IMR-90 (cell line): ENCODE measurements at regions not wholly inside any gene's neighbourhood (a gene's known extent, or its start where the extent isn't known, plus 50 kb on each side); places are given as distances from the start of the nearest gene placed in this dataset.
A peak's percentile ranks its signal among the peaks of the same experiment; 100 is the strongest.

ENCODE experiments used
- ATAC-seq: fragments of 200-7000 bp; cut with Tn5 transposase; 2 replicates; pipeline ENCODE4 v1.9.1; 2020; ENCODE audit warnings: low read depth, mild to moderate bottlenecking, moderate library complexity
- BruUV-seq: library from RNA; stranded (reverse); fragments of 400-500 nt; replicated peaks from 2 replicates; lab custom pipeline; 2021; lab: Mats Ljungman, UMichigan
- CTCF ChIA-PET: fragments of 300-600 bp; formaldehyde crosslinking; extraction: SDS; loops from one replicate; lab custom pipeline; 2021; ENCODE audit warnings: antibody characterized with exemption; lab: Yijun Ruan, JAX
- POLR2A ChIA-PET: fragments of 300-600 bp; sonication (Branson Sonifier 250); formaldehyde crosslinking; loops from one replicate; lab custom pipeline; 2022; ENCODE audit warnings: antibody characterized with exemption; ENCODE audit not compliant: unreplicated experiment; lab: Charles Lee
- DNase-seq: peaks from one replicate; pipeline ENCODE4 v3.0.0; 2013
- H2AFZ ChIP-seq: replicated peaks from 2 replicates; pipeline ENCODE3; 2013; ENCODE audit warnings: low read length, mild to moderate bottlenecking; ENCODE audit not compliant: poor library complexity
- H2AK5ac ChIP-seq: 2 replicates; pipeline ENCODE4 v1.6.1; 2013; ENCODE audit warnings: low read depth, low read length, inconsistent platforms
- H2AK9ac ChIP-seq: replicated peaks from 2 replicates; pipeline ENCODE3; 2013; ENCODE audit warnings: mild to moderate bottlenecking, low read depth, low read length, moderate library complexity; ENCODE audit not compliant: poor library complexity
- H2BK120ac ChIP-seq: 2 replicates; pipeline ENCODE4 v1.6.1; 2013; ENCODE audit warnings: low read depth, low read length, inconsistent platforms
- H2BK15ac ChIP-seq: 3 replicates; pipeline ENCODE4 v1.6.1; 2013; ENCODE audit warnings: low read depth, low read length, inconsistent platforms
- H2BK20ac ChIP-seq: 2 replicates; pipeline ENCODE4 v1.6.1; 2013; ENCODE audit warnings: low read depth, mild to moderate bottlenecking, inconsistent platforms, low read length, moderate library complexity
- H2BK5ac ChIP-seq: 2 replicates; pipeline ENCODE4 v1.6.1; 2013; ENCODE audit warnings: mild to moderate bottlenecking, low read depth, low read length, inconsistent platforms; ENCODE audit not compliant: poor library complexity, severe bottlenecking
- H3K14ac ChIP-seq: replicated peaks from 2 replicates; pipeline ENCODE4 v1.6.1; 2013; ENCODE audit warnings: low read depth, low read length, inconsistent platforms
- H3K18ac ChIP-seq: 2 replicates; pipeline ENCODE4 v1.6.1; 2013; ENCODE audit warnings: low read depth, low read length, control low read depth
- H3K23ac ChIP-seq: 2 replicates; pipeline ENCODE4 v1.6.1; 2013; ENCODE audit warnings: low read depth, low read length, inconsistent platforms
- H3K27ac ChIP-seq: 2 replicates; pipeline ENCODE4 v1.5.1; 2013; ENCODE audit warnings: mild to moderate bottlenecking, control low read depth, low read length; ENCODE audit not compliant: insufficient read depth
- H3K27me3 ChIP-seq: 2 replicates; pipeline ENCODE4 v1.6.1; 2013; ENCODE audit warnings: low read length; ENCODE audit not compliant: control insufficient read depth, insufficient read depth
- H3K36me3 ChIP-seq: 2 replicates; pipeline ENCODE4 v1.6.1; 2013; ENCODE audit warnings: low read length, mixed read lengths; ENCODE audit not compliant: control insufficient read depth, insufficient read depth
- H3K4ac ChIP-seq: 2 replicates; pipeline ENCODE4 v1.6.1; 2013; ENCODE audit warnings: low read depth, low read length, inconsistent platforms
- H3K4me1 ChIP-seq: 2 replicates; pipeline ENCODE4 v1.6.1; 2013; ENCODE audit warnings: low read length, mixed read lengths; ENCODE audit not compliant: control insufficient read depth, insufficient read depth
- H3K4me2 ChIP-seq: 2 replicates; pipeline ENCODE4 v1.6.1; 2013; ENCODE audit warnings: low read depth, mild to moderate bottlenecking, control low read depth, low read length, moderate library complexity
- H3K4me3 ChIP-seq: 2 replicates; pipeline ENCODE4 v1.5.1; 2013; ENCODE audit warnings: low read depth, mild to moderate bottlenecking, control low read depth, low read length, moderate library complexity; ENCODE audit not compliant: insufficient read depth
- H3K56ac ChIP-seq: 2 replicates; pipeline ENCODE4 v1.6.1; 2013; ENCODE audit warnings: low read length, inconsistent platforms; ENCODE audit not compliant: insufficient read depth; ENCODE audit errors: extremely low read depth
- H3K79me1 ChIP-seq, 2 experiments: 2 replicates each; pipeline ENCODE4 v1.6.1; 2013; ENCODE audit warnings: low read length in 2 of 2, inconsistent platforms in 1 of 2, low read depth in 1 of 2
- H3K9ac ChIP-seq: 2 replicates; pipeline ENCODE4 v1.6.1; 2013; ENCODE audit warnings: low read depth, low read length, control low read depth
- H3K9me1 ChIP-seq: 2 replicates; pipeline ENCODE4 v1.6.1; 2013; ENCODE audit warnings: low read length, inconsistent platforms; ENCODE audit not compliant: insufficient read depth
- H3K9me3 ChIP-seq: 2 replicates; pipeline ENCODE4 v1.6.1; 2013; ENCODE audit warnings: low read length; ENCODE audit not compliant: control insufficient read depth, insufficient read depth
- H4K20me1 ChIP-seq: 2 replicates; pipeline ENCODE4 v1.6.1; 2013; ENCODE audit warnings: low read length, inconsistent platforms; ENCODE audit not compliant: insufficient read depth
- H4K5ac ChIP-seq: 2 replicates; pipeline ENCODE4 v1.6.1; 2013; ENCODE audit warnings: mild to moderate bottlenecking, low read depth, low read length, control low read depth
- H4K8ac ChIP-seq, 2 experiments: 2 replicates each; pipeline ENCODE4 v1.6.1; 2013; ENCODE audit warnings: low read depth in 2 of 2, low read length in 2 of 2, control low read depth in 1 of 2, inconsistent platforms in 1 of 2
- H4K91ac ChIP-seq: 2 replicates; pipeline ENCODE4 v1.6.1; 2013; ENCODE audit warnings: low read depth, low read length, inconsistent platforms; ENCODE audit not compliant: insufficient read depth
- MAZ ChIP-seq: IDR thresholded peaks from 2 replicates; pipeline ENCODE4 v1.6.1; 2012; ENCODE audit warnings: low read depth, mild to moderate bottlenecking, low read length, improper control_type of control experiment, moderate library complexity, borderline replicate concordance
- NFE2L2 ChIP-seq: fragments of 150-350 bp; IDR thresholded peaks from 2 replicates; pipeline ENCODE4 v1.6.1; 2016; ENCODE audit warnings: low read depth, mild to moderate bottlenecking, low read length
- SMC3 ChIP-seq: fragments of 150-350 bp; IDR thresholded peaks from 2 replicates; pipeline ENCODE4 v1.6.1; 2016; ENCODE audit warnings: low read depth, mild to moderate bottlenecking, antibody characterized with exemption, low read length, moderate library complexity
- WGBS, 2 experiments: methylation state at CpG; one replicate each; pipeline versions ENCODE4 v1.1.5 to v1.1.7; 2013; ENCODE audit warnings: missing lambda C conversion rate in 2 of 2; ENCODE audit not compliant: insufficient read length in 1 of 2; ENCODE audit errors: extremely low coverage in 2 of 2; 5-methylcytosine and 5-hydroxymethylcytosine counted together
- dilution Hi-C: fragments of 300-500 bp; cut with HindIII; formaldehyde crosslinking; loops from one replicate; pipeline ENCODE4 v1.14.3; 2018; ENCODE audit warnings: low sequenced_read_pairs; ENCODE audit not compliant: unreplicated experiment
- in situ Hi-C: fragments of 300-500 bp; cut with MboI; formaldehyde crosslinking; loops from 3 replicates; pipeline ENCODE4 v1.14.3; 2019; ENCODE audit warnings: low sequenced_read_pairs, inconsistent platforms, mixed read lengths
- intact Hi-C: fragments of 100-400 bp; cut with micrococcal nuclease; formaldehyde crosslinking; loops from 2 replicates; pipeline ENCODE4 v1.10.0; 2022
- TF ChIP-seq, protein P1 (sequence below): fragments of 150-350 bp; IDR thresholded peaks from 2 replicates; pipeline ENCODE4 v1.6.1; 2016; ENCODE audit warnings: low read depth, mild to moderate bottlenecking, low read length, moderate library complexity, borderline replicate concordance

GRCh38 chr2:36190097-36190496 lies 165.5 kb upstream of the CRIM1 start:
- no CpG with 5 or more reads among the region's 1 CpG for WGBS, 2 experiments
- Histone ChIP-seq H2BK15ac (no peak overlapping the region), H3K56ac (no peak overlapping the region), H3K27me3 (no peaks in the 10 kb centered on the region), H2BK5ac (no peak overlapping the region), H3K14ac (no peak overlapping the region), H3K18ac (no peak overlapping the region), H3K27ac (no peak overlapping the region), H2AK9ac (no peak overlapping the region), H3K4me3 (no peak overlapping the region), H3K23ac (no peak overlapping the region), H3K4me1 (no peaks in the 10 kb centered on the region), H3K9ac (no peak overlapping the region), H4K91ac (no peak overlapping the region), H3K9me3 (no peaks in the 10 kb centered on the region), H3K36me3 (no peaks in the 10 kb centered on the region), H2BK20ac (no peak overlapping the region), H3K4me2 (no peak overlapping the region), H4K8ac (no peak overlapping the region), H4K5ac (no peak overlapping the region), H2BK120ac (no peak overlapping the region), H3K79me1 (no peaks in the 10 kb centered on the region), H4K20me1 (no peaks in the 10 kb centered on the region), H3K9me1 (no peaks in the 10 kb centered on the region), H2AK5ac (no peak overlapping the region), H2AFZ (no peak overlapping the region), H3K4ac (no peak overlapping the region)
- ChIA-PET CTCF (interaction anchor here (0.7 kb wide), 1 partner anchor 237 kb away, joined by 4 read pairs; no protein-coding TSS in a partner anchor), POLR2A (no interaction called here)
- ATAC-seq (no peak), DNase-seq (no peak)
- BruUV-seq, result no TSS peak
- in situ Hi-C loops (no loop called here), dilution Hi-C loops (no loop called here), intact Hi-C loops (no loop called here)
- TF ChIP-seq MAZ (no peak), SMC3 (no peak), NFE2L2 (peak; percentile 65)
- TF ChIP-seq, protein P1, sequence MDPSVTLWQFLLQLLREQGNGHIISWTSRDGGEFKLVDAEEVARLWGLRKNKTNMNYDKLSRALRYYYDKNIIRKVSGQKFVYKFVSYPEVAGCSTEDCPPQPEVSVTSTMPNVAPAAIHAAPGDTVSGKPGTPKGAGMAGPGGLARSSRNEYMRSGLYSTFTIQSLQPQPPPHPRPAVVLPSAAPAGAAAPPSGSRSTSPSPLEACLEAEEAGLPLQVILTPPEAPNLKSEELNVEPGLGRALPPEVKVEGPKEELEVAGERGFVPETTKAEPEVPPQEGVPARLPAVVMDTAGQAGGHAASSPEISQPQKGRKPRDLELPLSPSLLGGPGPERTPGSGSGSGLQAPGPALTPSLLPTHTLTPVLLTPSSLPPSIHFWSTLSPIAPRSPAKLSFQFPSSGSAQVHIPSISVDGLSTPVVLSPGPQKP, result no peak
